HK-2 (cell line): ENCODE measurements at regions not wholly inside any gene's neighbourhood (a gene's known extent, or its start where the extent isn't known, plus 50 kb on each side); places are given as distances from the start of the nearest gene placed in this dataset.

Experiments used
- DNase-seq: peaks from one replicate; pipeline ENCODE4 v3.0.0-alpha.2; 2018; ENCODE audit not compliant: unreplicated experiment

- no peak for DNase-seq
These were observed 105.9 kb upstream of the SDK1 start for GRCh38 chr7:3195160-3195559.

DNA sequence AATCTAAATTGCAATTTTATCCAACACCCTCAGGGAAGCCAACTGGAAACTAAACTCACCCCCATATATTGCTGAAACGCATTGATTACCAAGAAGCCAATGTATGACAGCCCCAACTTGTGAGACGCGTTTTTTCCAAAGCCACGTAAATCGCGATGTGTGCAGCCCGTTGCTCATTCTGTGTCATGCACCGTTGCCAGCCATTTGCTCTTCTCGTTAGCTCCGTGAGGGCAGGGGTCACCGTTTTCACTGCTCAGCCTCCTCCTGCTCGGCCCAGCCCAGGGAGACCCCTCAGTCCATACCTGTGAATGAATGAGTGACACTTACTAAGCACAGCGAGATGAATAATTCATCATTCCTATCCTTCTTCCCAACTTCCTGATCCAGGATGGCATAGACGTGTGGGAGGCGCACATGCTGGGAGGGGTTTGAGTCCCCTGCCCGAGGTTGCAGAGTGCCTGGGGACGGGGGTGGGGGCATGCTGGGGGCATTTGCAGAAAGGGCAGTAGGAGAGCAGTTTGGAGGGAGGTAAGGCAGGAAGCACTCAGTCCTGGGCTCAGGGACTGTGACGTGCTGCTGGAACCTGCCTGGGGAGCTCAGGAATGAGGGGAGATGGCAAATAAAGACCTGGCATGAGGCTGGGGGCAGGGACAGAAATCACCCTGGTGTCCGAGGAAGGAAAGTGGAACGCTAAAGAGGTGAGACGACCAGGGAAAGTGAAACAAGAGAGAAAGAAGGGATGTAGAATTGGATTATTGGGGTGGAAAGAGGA lies 104.2 kb upstream of the SDK1 start:
- DNase-seq: no peak

GRCh38 chr7:3197567-3198213 lies 103.4 kb upstream of the SDK1 start:
- no peak for DNase-seq

- DNase-seq: no peak
These were observed 102.7 kb upstream of the SDK1 start for GRCh38 chr7:3198316-3198715.

- no peak for DNase-seq
These were observed 100.5 kb upstream of the SDK1 start for GRCh38 chr7:3200504-3200903.

- no peak for DNase-seq
These were observed 99.7 kb upstream of the SDK1 start for GRCh38 chr7:3201306-3201705.

DNA sequence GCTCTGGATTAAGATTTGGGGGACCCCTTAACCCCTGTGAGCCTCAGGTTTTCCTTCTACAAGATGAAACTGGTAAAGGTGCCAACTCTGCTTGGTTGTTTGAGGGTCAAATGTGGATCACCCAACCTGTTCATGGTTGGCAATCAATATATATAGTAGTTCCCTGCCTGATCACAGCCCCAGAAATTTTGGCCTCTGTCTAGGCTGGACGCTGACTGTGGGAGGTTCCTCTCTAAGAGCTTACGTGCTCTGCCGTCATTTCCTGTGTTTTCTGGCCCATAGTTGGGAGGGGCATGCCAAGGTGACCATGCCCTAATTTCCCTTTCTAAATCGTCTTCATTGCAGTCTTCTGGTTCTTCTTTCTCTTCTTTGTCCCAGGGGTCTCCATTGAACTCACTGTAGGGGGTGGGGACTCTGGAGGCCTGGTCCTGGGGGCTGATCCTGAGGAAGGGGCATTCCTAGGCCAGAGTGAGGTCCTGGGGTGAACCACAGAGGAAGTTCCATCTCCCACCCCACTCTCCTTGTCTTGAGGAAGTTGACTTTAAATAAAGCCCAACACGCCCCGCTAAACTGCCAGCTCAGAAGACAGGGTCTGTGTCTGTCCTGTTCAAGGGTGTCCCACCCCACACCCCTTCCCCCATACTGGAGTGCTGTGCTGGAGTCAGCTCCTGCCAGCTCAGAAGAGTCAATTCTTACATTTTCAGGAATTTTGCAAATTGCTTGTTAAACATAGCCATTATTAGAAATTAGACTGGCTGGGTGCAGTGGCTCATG lies 98.9 kb upstream of the SDK1 start:
- no peak for DNase-seq

DNA sequence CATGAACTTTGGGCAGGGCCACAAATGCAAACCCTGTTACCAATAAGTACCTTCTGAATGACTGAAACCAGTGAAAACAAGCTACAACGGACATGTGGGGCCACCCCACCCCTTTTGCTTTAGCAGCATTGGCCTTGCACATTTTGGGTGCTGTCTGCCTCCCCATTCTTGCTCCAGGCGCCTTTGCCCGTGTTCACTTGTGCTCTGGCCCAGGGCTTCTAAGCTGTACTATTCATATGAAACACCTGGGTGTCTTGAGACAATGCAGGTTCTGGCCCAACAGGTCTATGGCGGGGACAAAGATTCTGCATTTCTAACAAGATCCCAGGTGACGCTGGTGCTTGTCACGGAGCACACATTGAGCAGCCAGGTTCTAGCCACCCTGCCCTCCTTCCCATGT lies 96.5 kb upstream of the SDK1 start:
- no peak for DNase-seq

DNA sequence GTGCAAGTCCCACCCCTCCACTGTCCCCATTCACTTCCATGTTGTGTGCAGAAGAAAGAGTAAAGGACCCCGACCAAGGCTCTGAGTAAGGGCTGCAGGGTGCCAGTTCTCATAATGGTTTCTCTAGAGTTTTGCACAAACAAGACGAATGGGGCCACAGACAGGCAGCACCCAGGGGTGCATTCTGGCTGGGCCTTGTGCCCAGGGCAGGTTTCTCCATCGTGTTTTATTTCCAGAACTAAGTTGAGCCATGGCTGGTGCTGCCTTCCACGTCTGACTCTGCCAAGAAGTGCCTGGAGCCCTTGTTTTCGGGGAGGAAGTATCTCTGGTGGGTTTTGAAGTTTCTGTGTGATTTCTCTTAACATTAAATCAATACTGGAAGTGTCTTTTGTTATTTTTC lies 95.0 kb upstream of the SDK1 start:
- DNase-seq: no peak

- no peak for DNase-seq
These were observed 94.3 kb upstream of the SDK1 start for GRCh38 chr7:3206771-3207191.

- DNase-seq: no peak
These were observed 93.6 kb upstream of the SDK1 start for GRCh38 chr7:3207387-3207902.

- no peak for DNase-seq
These were observed 90.5 kb upstream of the SDK1 start for GRCh38 chr7:3210531-3210930.

GRCh38 chr7:3214090-3214413 lies 87.0 kb upstream of the SDK1 start:
- DNase-seq: no peak

GRCh38 chr7:3215624-3216585 lies 85.1 kb upstream of the SDK1 start:
- DNase-seq: no peak

DNA sequence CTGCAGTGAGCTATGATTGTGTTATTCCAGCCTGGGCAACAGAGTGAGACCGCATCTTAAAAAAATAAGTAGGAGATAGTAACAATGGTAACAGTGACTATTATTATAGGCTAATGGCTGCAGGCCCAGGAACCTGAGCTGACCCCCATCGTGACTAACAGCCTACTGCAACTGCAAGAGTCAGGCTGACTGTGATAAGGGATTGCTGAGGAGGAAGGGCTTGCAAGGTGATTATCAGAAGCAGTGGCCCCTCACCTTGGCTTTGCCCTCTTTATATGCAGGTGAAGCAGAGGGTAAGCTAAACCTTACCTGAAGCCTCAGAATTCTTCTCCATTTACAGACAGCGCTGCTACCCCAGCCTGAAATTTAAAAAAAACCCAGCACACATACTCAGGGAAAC lies 83.9 kb upstream of the SDK1 start:
- no peak for DNase-seq

DNA sequence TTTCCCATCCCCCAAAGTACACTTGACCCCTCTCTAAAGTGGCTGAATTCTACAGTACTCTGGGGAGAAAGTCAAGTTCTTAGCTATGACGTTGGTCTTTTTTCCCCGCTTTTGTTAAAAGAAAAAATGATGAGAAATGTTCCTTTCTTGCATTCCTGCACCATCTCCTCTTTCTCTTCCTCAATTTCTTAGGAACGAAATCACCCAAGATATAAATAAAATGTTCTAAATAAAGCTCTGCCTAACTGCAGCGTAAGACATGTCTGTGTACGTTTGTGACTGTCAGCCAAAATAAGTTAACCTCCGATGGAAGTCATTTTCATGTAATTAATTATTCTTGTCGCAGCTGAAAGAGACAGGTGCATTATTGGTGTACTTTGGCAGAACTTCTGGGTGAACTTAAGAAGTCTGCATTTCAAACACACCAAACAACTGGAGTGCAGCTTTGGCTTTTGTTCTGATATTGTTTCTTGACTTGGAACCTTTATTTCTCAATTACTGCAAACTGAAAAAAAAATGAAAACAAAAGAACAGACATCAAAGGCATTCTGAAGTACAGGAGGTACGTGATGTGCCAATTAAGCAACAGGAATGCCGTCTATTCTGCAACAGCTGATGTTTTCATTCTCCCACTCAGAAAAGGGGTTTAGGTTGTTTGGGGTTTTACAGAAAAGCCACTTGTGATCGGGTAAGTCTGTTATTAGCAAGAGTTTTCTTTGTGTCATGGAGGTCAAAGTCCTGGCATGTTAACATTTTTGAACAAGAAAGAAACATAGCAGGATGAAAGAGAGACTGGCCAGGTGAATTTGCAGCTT lies 82.4 kb upstream of the SDK1 start:
- no peak for DNase-seq

DNA sequence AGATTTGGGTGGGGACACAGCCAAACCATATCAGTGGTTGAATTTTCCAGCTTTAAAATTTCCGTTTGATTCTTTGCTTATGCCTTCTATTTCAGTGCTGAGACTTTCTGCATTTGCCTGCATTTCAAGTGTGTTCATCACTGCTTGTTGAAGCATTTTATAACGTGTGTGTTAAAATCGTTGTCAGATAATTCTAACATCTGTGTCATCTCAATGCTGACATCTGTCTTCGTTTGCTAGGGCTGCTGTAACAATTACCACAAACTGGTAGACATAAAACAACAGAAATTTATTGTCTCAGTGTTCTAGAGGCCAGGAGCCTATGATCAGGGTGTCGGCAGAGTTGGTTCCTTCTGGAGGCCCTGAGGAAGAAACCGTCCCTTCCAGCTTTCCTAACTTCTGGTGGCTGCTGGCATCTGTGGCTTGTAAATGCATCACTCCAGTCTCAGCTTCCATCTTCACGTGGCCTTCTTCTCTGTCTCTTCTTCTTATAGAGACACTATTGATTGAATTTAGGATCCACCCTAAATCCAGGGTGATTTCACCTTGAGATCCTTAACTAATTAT lies 71.1 kb upstream of the SDK1 start:
- no peak for DNase-seq

GRCh38 chr7:3230908-3231307 lies 70.1 kb upstream of the SDK1 start:
- no peak for DNase-seq

- DNase-seq: no peak
These were observed 68.8 kb upstream of the SDK1 start for GRCh38 chr7:3232228-3232627.

- no peak for DNase-seq
These were observed 67.8 kb upstream of the SDK1 start for GRCh38 chr7:3233301-3233700.
